ENCODE measurements at regions not wholly inside any gene's neighbourhood (a gene's known extent, or its start where the extent isn't known, plus 50 kb on each side); places are given as distances from the start of the nearest gene placed in this dataset.

DNA sequence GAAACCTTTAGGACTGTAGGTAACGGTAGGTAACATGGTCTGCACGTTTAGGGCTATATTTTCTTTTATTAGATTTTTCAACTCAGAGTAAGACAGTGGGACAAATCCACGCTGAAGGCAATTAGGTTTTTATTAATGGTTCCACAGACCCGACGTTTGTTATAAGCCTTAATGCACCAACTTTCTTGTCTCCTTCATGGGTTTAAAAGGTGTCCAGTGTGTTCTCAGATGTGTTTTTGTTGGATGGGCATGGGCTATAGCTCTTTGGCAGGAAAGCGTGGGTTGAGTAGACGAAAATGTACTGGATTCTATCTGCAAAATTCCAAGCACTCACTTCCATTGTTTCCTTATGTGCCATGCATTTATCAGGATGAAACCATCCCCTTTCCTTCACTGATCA, 88.0 kb upstream of the SIM2 start:
- Histone ChIP-seq H3K36me3 (ENCODE audit: insufficient read depth, low read length, poor library complexity, severe bottlenecking) (no peaks in the 10 kb centered on the region), H3K9me3 (ENCODE audit: low read depth, low read length, poor library complexity, severe bottlenecking) (no peaks in the 10 kb centered on the region), H3K27me3 (replicated peaks; ENCODE audit: insufficient read depth, low read depth, low read length, poor library complexity) (no peaks in the 10 kb centered on the region), H3K4me1 (ENCODE audit: insufficient read depth, low read length, poor library complexity, severe bottlenecking) (no peaks in the 10 kb centered on the region), H3K27ac (ENCODE audit: low read depth, low read length, poor library complexity, severe bottlenecking) (no peak overlapping the region), H3K4me3 (ENCODE audit: low read depth, low read length, poor library complexity, severe bottlenecking) (no peak overlapping the region)
- POLR2A ChIA-PET (ENCODE audit: low non-redundant PET) = no interaction called here
- no TSS peak for BruUV-seq (replicated peaks)
- no peak for DNase-seq (ENCODE audit: low spot score)
- CTCF ChIA-PET = no interaction called here
- TF ChIP-seq, protein P1, sequence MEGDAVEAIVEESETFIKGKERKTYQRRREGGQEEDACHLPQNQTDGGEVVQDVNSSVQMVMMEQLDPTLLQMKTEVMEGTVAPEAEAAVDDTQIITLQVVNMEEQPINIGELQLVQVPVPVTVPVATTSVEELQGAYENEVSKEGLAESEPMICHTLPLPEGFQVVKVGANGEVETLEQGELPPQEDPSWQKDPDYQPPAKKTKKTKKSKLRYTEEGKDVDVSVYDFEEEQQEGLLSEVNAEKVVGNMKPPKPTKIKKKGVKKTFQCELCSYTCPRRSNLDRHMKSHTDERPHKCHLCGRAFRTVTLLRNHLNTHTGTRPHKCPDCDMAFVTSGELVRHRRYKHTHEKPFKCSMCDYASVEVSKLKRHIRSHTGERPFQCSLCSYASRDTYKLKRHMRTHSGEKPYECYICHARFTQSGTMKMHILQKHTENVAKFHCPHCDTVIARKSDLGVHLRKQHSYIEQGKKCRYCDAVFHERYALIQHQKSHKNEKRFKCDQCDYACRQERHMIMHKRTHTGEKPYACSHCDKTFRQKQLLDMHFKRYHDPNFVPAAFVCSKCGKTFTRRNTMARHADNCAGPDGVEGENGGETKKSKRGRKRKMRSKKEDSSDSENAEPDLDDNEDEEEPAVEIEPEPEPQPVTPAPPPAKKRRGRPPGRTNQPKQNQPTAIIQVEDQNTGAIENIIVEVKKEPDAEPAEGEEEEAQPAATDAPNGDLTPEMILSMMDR (conservative IDR thresholded peaks at IDR 0.05; ENCODE audit: low read depth, low read length) = no peak
- no peak for TF ChIP-seq EZH2 (IDR thresholded peaks at IDR 0.05; ENCODE audit: borderline replicate concordance, low read depth, low read length, poor library complexity, severe bottlenecking)
- intact Hi-C loops (cut with micrococcal nuclease; ENCODE audit: unreplicated experiment) = no loop called here

DNA sequence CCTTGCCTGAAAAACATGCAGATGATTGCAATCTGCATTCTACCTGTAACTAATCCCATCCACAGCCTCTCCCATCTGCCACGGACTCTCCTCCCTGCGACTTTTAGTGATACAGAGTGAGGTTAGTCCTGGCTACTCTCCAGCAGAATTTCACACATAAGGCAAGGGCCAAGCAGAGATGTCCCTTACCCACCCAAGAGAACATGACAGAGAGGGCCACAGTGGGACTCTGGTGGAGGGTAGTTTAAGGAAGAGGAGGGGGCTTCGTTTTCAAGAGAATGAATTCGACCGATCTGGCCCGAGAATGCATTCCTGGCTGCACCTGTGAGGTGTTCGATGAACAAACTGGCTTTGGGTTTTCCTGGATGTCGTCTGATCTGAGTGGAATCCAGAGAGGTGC, 87.5 kb upstream of the SIM2 start:
- H3K4me1 ChIP-seq (ENCODE audit: insufficient read depth, low read length, poor library complexity, severe bottlenecking) = no peaks in the 10 kb centered on the region
- H3K9me3 ChIP-seq (ENCODE audit: low read depth, low read length, poor library complexity, severe bottlenecking) = no peaks in the 10 kb centered on the region
- no peaks in the 10 kb centered on the region for H3K36me3 ChIP-seq (ENCODE audit: insufficient read depth, low read length, poor library complexity, severe bottlenecking)
- no peaks in the 10 kb centered on the region for H3K27me3 ChIP-seq (replicated peaks; ENCODE audit: insufficient read depth, low read depth, low read length, poor library complexity)
- no TSS peak for BruUV-seq (replicated peaks)
- H3K27ac ChIP-seq (ENCODE audit: low read depth, low read length, poor library complexity, severe bottlenecking) = no peak overlapping the region
- H3K4me3 ChIP-seq (ENCODE audit: low read depth, low read length, poor library complexity, severe bottlenecking) = no peak overlapping the region
- ChIA-PET POLR2A (ENCODE audit: low non-redundant PET) (interaction anchor here (0.9 kb wide), 1 partner anchor 121 kb away, joined by 3 read pairs; no protein-coding TSS in a partner anchor), CTCF (no interaction called here)
- DNase-seq (ENCODE audit: low spot score) = no peak
- TF ChIP-seq, protein P1 (conservative IDR thresholded peaks at IDR 0.05; ENCODE audit: low read depth, low read length) = no peak
- TF ChIP-seq EZH2 (IDR thresholded peaks at IDR 0.05; ENCODE audit: borderline replicate concordance, low read depth, low read length, poor library complexity, severe bottlenecking) = no peak
- intact Hi-C loops (cut with micrococcal nuclease; ENCODE audit: unreplicated experiment) = no loop called here

DNA sequence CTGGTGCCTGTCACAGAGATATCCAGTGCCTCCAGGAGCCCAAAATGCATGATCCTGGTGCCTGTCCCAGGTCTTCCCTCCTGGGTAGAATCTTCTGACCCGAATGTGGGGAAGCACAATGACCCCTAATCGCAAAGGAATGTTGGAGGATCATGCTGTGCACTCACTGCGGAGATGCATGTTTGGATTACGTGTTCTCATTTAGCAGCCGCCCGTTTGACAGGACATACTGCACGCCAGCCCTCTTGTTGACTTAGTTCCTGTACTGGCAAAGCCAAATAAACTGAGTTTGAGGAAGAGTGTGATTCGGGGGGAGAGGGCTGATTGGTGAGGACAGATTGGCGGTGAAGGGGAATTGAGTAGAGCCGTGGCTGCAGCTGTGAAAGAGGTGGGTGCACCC, 85.9 kb upstream of the SIM2 start:
- no TSS peak for BruUV-seq (replicated peaks)
- no peaks in the 10 kb centered on the region for H3K9me3 ChIP-seq (ENCODE audit: low read depth, low read length, poor library complexity, severe bottlenecking)
- intact Hi-C loops (cut with micrococcal nuclease; ENCODE audit: unreplicated experiment) = no loop called here
- ChIA-PET CTCF (no interaction called here), POLR2A (ENCODE audit: low non-redundant PET) (no interaction called here)
- no peak for TF ChIP-seq EZH2 (IDR thresholded peaks at IDR 0.05; ENCODE audit: borderline replicate concordance, low read depth, low read length, poor library complexity, severe bottlenecking)
- TF ChIP-seq, protein P1 (conservative IDR thresholded peaks at IDR 0.05; ENCODE audit: low read depth, low read length) = no peak
- H3K4me3 ChIP-seq (ENCODE audit: low read depth, low read length, poor library complexity, severe bottlenecking) = no peak overlapping the region
- H3K27me3 ChIP-seq (replicated peaks; ENCODE audit: insufficient read depth, low read depth, low read length, poor library complexity) = no peaks in the 10 kb centered on the region
- no peaks in the 10 kb centered on the region for H3K36me3 ChIP-seq (ENCODE audit: insufficient read depth, low read length, poor library complexity, severe bottlenecking)
- DNase-seq (ENCODE audit: low spot score) = no peak
- H3K4me1 ChIP-seq (ENCODE audit: insufficient read depth, low read length, poor library complexity, severe bottlenecking) = no peaks in the 10 kb centered on the region
- H3K27ac ChIP-seq (ENCODE audit: low read depth, low read length, poor library complexity, severe bottlenecking) = no peak overlapping the region

Data from A673 (cell line).